HG03135 (cell line): ENCODE measurements at regions not wholly inside any gene's neighbourhood (a gene's known extent, or its start where the extent isn't known, plus 50 kb on each side); places are given as distances from the start of the nearest gene placed in this dataset.

Experiments
- ATAC-seq: cut with Tn5 transposase; IDR thresholded peaks from one replicate; pipeline ENCODE4 v1.9.1; 2021; ENCODE audit warnings: mild to moderate bottlenecking, moderate library complexity; ENCODE audit not compliant: unreplicated experiment

- ATAC-seq: no peak
Measured at GRCh38 chr20:40547483-40548091, 141.4 kb downstream of the MAFB start.

- no peak for ATAC-seq
Measured at GRCh38 chr20:40545478-40545877, 143.6 kb downstream of the MAFB start.

GRCh38 chr20:40542065-40542464 lies 147.0 kb downstream of the MAFB start:
- no peak for ATAC-seq

GRCh38 chr20:40540166-40540565 lies 148.9 kb downstream of the MAFB start:
- no peak for ATAC-seq

- no peak for ATAC-seq
Measured at GRCh38 chr20:40538131-40538530, 150.9 kb downstream of the MAFB start.

- no peak for ATAC-seq
Measured at GRCh38 chr20:40536808-40537207, 152.2 kb downstream of the MAFB start.

GRCh38 chr20:40535816-40536215 lies 153.2 kb downstream of the MAFB start:
- no peak for ATAC-seq

GRCh38 chr20:40532103-40532502 lies 156.9 kb downstream of the MAFB start:
- no peak for ATAC-seq

GRCh38 chr20:40525351-40525750 lies 163.7 kb downstream of the MAFB start:
- no peak for ATAC-seq

- ATAC-seq: no peak
Measured at GRCh38 chr20:40524071-40524470, 165.0 kb downstream of the MAFB start.

- ATAC-seq: no peak
Measured at GRCh38 chr20:40522405-40522804, 166.6 kb downstream of the MAFB start.

GRCh38 chr20:40521962-40522361 lies 167.1 kb downstream of the MAFB start:
- ATAC-seq: no peak

GRCh38 chr20:40519918-40520317 lies 169.1 kb downstream of the MAFB start:
- ATAC-seq: no peak

- ATAC-seq: no peak
Measured at GRCh38 chr20:40512994-40513393, 176.0 kb downstream of the MAFB start.

GRCh38 chr20:40512591-40512990 lies 176.4 kb downstream of the MAFB start:
- no peak for ATAC-seq

- no peak for ATAC-seq
Measured at GRCh38 chr20:40511478-40511877, 177.6 kb downstream of the MAFB start.

- no peak for ATAC-seq
Measured at GRCh38 chr20:40510622-40511021, 178.4 kb downstream of the MAFB start.

GRCh38 chr20:40508821-40509220 lies 180.2 kb downstream of the MAFB start:
- no peak for ATAC-seq

- no peak for ATAC-seq
Measured at GRCh38 chr20:40506537-40506939, 182.5 kb downstream of the MAFB start.

- no peak for ATAC-seq
Measured at GRCh38 chr20:40503119-40503518, 185.9 kb downstream of the MAFB start.

- no peak for ATAC-seq
Measured at GRCh38 chr20:40502576-40502975, 186.5 kb downstream of the MAFB start.

- ATAC-seq: no peak
Measured at GRCh38 chr20:40499391-40499790, 189.6 kb downstream of the MAFB start.

GRCh38 chr20:40497899-40498691 lies 190.9 kb downstream of the MAFB start:
- no peak for ATAC-seq
